Fibroblast of lung (primary cell): ENCODE measurements at regions not wholly inside any gene's neighbourhood (a gene's known extent, or its start where the extent isn't known, plus 50 kb on each side); places are given as distances from the start of the nearest gene placed in this dataset.

Source experiments
- DNase-seq, 2 donors: peaks; one replicate each; pipeline versions ENCODE4 v3.0.0 to v3.0.0-alpha.2; 2010; ENCODE audit warnings: low read depth in 2 of 2
- H2AFZ ChIP-seq: 2 replicates; pipeline ENCODE4 v1.5.1; 2012; ENCODE audit warnings: low read length, control low read depth, inconsistent platforms
- H3K27ac ChIP-seq: 2 replicates; pipeline ENCODE4 v1.5.1; 2011; ENCODE audit warnings: low read length, control low read depth; ENCODE audit not compliant: insufficient read depth
- H3K27me3 ChIP-seq: 2 replicates; pipeline ENCODE4 v1.5.1; 2011; ENCODE audit warnings: mild to moderate bottlenecking, low read length; ENCODE audit not compliant: control insufficient read depth, insufficient read depth
- H3K36me3 ChIP-seq: 2 replicates; pipeline ENCODE4 v1.5.1; 2011; ENCODE audit warnings: low read length; ENCODE audit not compliant: control insufficient read depth, insufficient read depth
- H3K4me1 ChIP-seq: 2 replicates; pipeline ENCODE4 v1.5.1; 2011; ENCODE audit warnings: low read length; ENCODE audit not compliant: control insufficient read depth, insufficient read depth; ENCODE audit errors: extremely low read depth
- H3K4me2 ChIP-seq: 2 replicates; pipeline ENCODE4 v1.5.1; 2011; ENCODE audit warnings: low read length, control low read depth; ENCODE audit not compliant: insufficient read depth; ENCODE audit errors: extremely low read depth
- H3K4me3 ChIP-seq, 4 experiments: fragments of 200-600 bp in 1 of 4; sonication (generic) in 1 of 4; replicated peaks in 1 of 4; 2 replicates each; pipeline ENCODE4 v1.5.1; 2011 to 2016; ENCODE audit warnings: low read length in 4 of 4, low read depth in 3 of 4, mild to moderate bottlenecking in 3 of 4, control low read depth in 2 of 4, inconsistent platforms in 1 of 4, mixed read lengths in 1 of 4; ENCODE audit not compliant: insufficient read depth in 1 of 4; ENCODE audit errors: control extremely low read depth in 1 of 4
- H3K79me2 ChIP-seq: 2 replicates; pipeline ENCODE4 v1.5.1; 2012; ENCODE audit warnings: mild to moderate bottlenecking, low read length, inconsistent platforms; ENCODE audit not compliant: control insufficient read depth, insufficient read depth
- H3K9ac ChIP-seq: 2 replicates; pipeline ENCODE4 v1.5.1; 2011; ENCODE audit warnings: mild to moderate bottlenecking, low read length, control low read depth; ENCODE audit not compliant: insufficient read depth
- H3K9me3 ChIP-seq: 2 replicates; pipeline ENCODE4 v1.5.1; 2012; ENCODE audit warnings: low read depth, low read length; ENCODE audit not compliant: control insufficient read depth, insufficient read depth
- H4K20me1 ChIP-seq: 2 replicates; pipeline ENCODE4 v1.5.1; 2011; ENCODE audit warnings: low read length; ENCODE audit not compliant: control insufficient read depth, insufficient read depth; ENCODE audit errors: extremely low read depth
- CTCF ChIP-seq, 2 donors: IDR thresholded peaks in 1 of 2; conservative IDR thresholded peaks in 1 of 2; 1 replicate in 1 of 2; 2 replicates in 1 of 2; pipeline ENCODE4 v1.5.1; 2011 to 2012; ENCODE audit warnings: low read length in 2 of 2, control low read depth in 1 of 2, inconsistent platforms in 1 of 2, low read depth in 1 of 2, mild to moderate bottlenecking in 1 of 2
- EZH2 ChIP-seq: IDR thresholded peaks from 2 replicates; pipeline ENCODE4 v1.5.1; 2012; ENCODE audit warnings: low read length, control low read depth, mild to moderate bottlenecking; ENCODE audit errors: missing control alignments

DNA sequence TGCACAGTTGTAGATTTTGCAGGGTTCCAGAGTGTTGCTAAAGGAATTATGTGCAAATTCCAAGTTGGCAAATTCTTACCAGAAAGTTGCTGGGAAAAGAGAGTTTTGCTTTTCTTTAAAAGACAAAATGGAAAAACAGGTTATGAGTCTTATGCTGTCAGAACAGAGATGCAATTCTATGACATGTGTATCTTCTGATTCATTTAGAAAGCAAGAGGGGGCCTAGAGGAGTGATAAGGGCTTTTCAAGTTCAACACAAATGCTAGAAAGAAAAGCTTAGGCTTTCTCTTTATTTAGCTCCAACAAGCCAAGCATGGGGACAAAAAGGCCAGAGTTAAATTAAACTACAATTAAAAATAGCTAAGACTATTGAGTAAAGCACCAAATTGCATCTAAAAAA lies 72.4 kb upstream of the GATB start:
- no peak overlapping the region for H3K4me2 ChIP-seq
- no peaks in the 10 kb centered on the region for H3K4me1 ChIP-seq

DNA sequence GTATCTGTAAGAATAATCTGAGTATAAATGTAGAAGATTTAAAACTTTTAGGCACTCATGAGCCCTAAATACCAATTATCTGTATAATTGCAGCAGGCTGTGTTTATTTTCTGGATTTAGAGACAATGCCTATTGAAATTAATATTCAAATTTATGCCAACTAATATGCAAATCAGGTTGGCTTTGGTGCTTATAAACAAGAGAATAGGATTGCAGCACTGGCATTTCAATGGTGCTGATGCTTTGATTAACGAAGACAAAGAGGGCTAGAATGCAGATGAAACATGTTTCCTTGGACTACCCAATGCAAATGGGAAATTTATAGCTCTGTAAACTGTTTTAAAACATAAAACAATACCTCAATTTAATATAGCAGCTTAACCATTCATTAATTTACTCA lies 70.7 kb upstream of the GATB start:
- H4K20me1 ChIP-seq, result no peaks in the 10 kb centered on the region
- no peak overlapping the region for H3K9ac ChIP-seq
- H3K36me3 ChIP-seq, result no peaks in the 10 kb centered on the region
- H3K9me3 ChIP-seq, result no peaks in the 10 kb centered on the region
- no peaks in the 10 kb centered on the region for H3K27me3 ChIP-seq
- no peak overlapping the region for H2AFZ ChIP-seq
- TF ChIP-seq CTCF (conservative IDR thresholded peaks at IDR 0.05 in 1 of 2, IDR thresholded peaks at IDR 0.05 in 1 of 2; ENCODE audit: low read depth in 1 of 2, low read length in 2 of 2) (no peak), EZH2 (no peak)
- DNase-seq, result no peak
- no peaks in the 10 kb centered on the region for H3K79me2 ChIP-seq
- H3K4me3 ChIP-seq, result no peak overlapping the region
- H3K27ac ChIP-seq, result no peak overlapping the region
- no peaks in the 10 kb centered on the region for H3K4me1 ChIP-seq
- H3K4me2 ChIP-seq, result no peak overlapping the region

More for the DNA sequence above, 72.4 kb upstream of the GATB start:
- H3K9ac ChIP-seq, result no peak overlapping the region
- no peak for DNase-seq
- H4K20me1 ChIP-seq, result no peaks in the 10 kb centered on the region
- H2AFZ ChIP-seq, result no peak overlapping the region
- H3K27me3 ChIP-seq, result no peaks in the 10 kb centered on the region
- TF ChIP-seq CTCF (conservative IDR thresholded peaks at IDR 0.05 in 1 of 2, IDR thresholded peaks at IDR 0.05 in 1 of 2; ENCODE audit: low read depth in 1 of 2, low read length in 2 of 2) (no peak), EZH2 (no peak)
- H3K36me3 ChIP-seq, result no peaks in the 10 kb centered on the region
- no peak overlapping the region for H3K4me3 ChIP-seq
- no peaks in the 10 kb centered on the region for H3K79me2 ChIP-seq
- H3K27ac ChIP-seq, result no peak overlapping the region
- no peaks in the 10 kb centered on the region for H3K9me3 ChIP-seq

DNA sequence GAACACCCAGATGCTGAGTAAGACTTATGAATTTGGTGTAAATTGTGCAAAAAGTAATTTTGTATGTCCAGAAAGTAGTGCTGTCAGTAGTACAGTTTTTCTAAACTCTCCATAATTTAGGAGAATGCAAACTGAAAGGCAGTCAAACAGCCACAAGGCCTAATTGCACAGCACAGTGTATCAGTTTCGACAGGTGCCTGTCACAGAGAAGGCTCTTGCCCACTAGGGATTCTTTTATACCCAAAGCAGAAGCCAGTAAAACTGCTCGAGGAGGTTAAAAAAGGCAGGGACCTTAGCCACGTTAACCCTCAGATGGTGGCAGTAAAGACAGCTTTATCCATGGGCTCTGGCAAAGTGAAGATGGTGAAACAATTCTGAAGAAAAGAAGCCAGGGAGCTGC lies 69.4 kb upstream of the GATB start:
- H3K9ac ChIP-seq, result no peak overlapping the region
- no peak for DNase-seq
- no peaks in the 10 kb centered on the region for H4K20me1 ChIP-seq
- no peak overlapping the region for H2AFZ ChIP-seq
- no peak overlapping the region for H3K4me2 ChIP-seq
- TF ChIP-seq EZH2 (no peak), CTCF (conservative IDR thresholded peaks at IDR 0.05 in 1 of 2, IDR thresholded peaks at IDR 0.05 in 1 of 2; ENCODE audit: low read depth in 1 of 2, low read length in 2 of 2) (no peak)
- no peaks in the 10 kb centered on the region for H3K9me3 ChIP-seq
- no peak overlapping the region for H3K4me3 ChIP-seq
- H3K27ac ChIP-seq, result no peak overlapping the region
- H3K36me3 ChIP-seq, result no peaks in the 10 kb centered on the region
- H3K4me1 ChIP-seq, result no peaks in the 10 kb centered on the region
- H3K27me3 ChIP-seq, result no peaks in the 10 kb centered on the region
- H3K79me2 ChIP-seq, result no peaks in the 10 kb centered on the region
